ENCODE measurements at regions not wholly inside any gene's neighbourhood (a gene's known extent, or its start where the extent isn't known, plus 50 kb on each side); places are given as distances from the start of the nearest gene placed in this dataset.

DNA sequence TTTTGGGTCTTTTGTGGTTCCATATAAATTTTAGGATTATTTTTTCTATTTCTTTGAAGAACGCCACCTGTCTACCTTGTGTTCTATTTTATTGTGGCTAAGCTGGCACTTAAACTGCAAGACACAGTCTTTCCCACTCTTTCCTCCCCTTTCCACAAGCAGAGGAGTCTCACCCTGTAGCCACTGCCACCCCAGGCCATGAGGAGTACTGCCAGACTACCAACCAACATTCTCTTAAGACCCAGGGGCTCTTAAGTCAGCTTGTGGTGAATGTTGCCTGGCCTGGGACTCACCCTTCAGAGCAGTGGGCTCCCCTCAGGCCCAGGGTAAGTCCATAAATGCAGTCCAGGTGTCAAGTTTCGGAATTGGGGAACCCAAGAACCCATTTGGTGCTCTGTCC, 58.0 kb upstream of the FMR1 start:
- WGBS (ENCODE audit: insufficient coverage) = 71% methylated on average over 1 of the region's 2 CpGs
- H3K4me1 ChIP-seq (ENCODE audit: control insufficient read depth, insufficient read depth, low read length) = peaks cover 2% of the 10 kb centered on the region
- H3K27ac ChIP-seq (ENCODE audit: low read length) = no peak overlapping the region
- H3K9me3 ChIP-seq (replicated peaks; ENCODE audit: control insufficient read depth, low read depth, low read length) = peaks cover 2% of the 10 kb centered on the region
- DNase-seq = no peak
- no peaks in the 10 kb centered on the region for H3K36me3 ChIP-seq (ENCODE audit: control insufficient read depth, insufficient read depth, low read length)
- H3K27me3 ChIP-seq (ENCODE audit: control insufficient read depth, insufficient read depth, low read length) = no peaks in the 10 kb centered on the region
- no peak overlapping the region for H3K4me3 ChIP-seq (ENCODE audit: low read length)

DNA sequence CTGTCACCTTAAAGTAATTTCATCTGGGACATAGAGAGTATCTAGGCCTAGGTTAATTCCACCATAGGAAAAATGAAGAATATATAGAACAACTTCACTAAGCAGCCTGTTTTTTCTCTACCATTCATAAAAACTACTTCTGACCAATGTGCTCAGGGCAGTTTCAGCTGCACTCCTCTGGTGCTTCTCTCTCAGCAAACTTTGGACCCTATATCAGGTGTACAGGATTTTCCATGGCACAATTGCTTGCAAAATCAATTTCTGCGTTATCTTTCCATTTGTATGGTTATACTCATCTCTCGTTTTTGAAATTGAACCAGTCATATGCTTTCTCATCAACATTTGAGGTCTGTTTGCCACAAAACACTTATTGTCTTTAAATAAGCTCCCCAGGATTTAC, 52.1 kb upstream of the FMR1 start:
- no peaks in the 10 kb centered on the region for H3K36me3 ChIP-seq (ENCODE audit: control insufficient read depth, insufficient read depth, low read length)
- H3K27ac ChIP-seq (ENCODE audit: low read length) = no peak overlapping the region
- H3K4me1 ChIP-seq (ENCODE audit: control insufficient read depth, insufficient read depth, low read length) = no peaks in the 10 kb centered on the region
- DNase-seq = no peak
- 80% methylated on average over 1 of the region's 2 CpGs for WGBS (ENCODE audit: insufficient coverage)
- H3K9me3 ChIP-seq (replicated peaks; ENCODE audit: control insufficient read depth, low read depth, low read length) = peaks cover 2% of the 10 kb centered on the region
- H3K27me3 ChIP-seq (ENCODE audit: control insufficient read depth, insufficient read depth, low read length) = no peaks in the 10 kb centered on the region
- H3K4me3 ChIP-seq (ENCODE audit: low read length) = no peak overlapping the region

All from muscle of leg (tissue), 3 donors.